AG04450 (cell line): ENCODE measurements at regions not wholly inside any gene's neighbourhood (a gene's known extent, or its start where the extent isn't known, plus 50 kb on each side); places are given as distances from the start of the nearest gene placed in this dataset.
A peak's percentile ranks its signal among the peaks of the same experiment; 100 is the strongest.

ENCODE experiments used
- CTCF ChIA-PET: fragments of 300-600, 350-600 bp; formaldehyde crosslinking; extraction: SDS; loops from one replicate; lab custom pipeline; 2022; ENCODE audit warnings: antibody characterized with exemption, inconsistent platforms; lab: Charles Lee
- POLR2A ChIA-PET: fragments of 350-600 bp; formaldehyde crosslinking; extraction: SDS; loops from one replicate; lab custom pipeline; 2021; ENCODE audit warnings: antibody characterized with exemption, inconsistent platforms; lab: Yijun Ruan, JAX
- DNase-seq: peaks from one replicate; pipeline ENCODE4 v3.0.0-alpha.2; 2011; ENCODE audit warnings: low read depth, low spot score
- H3K27ac ChIP-seq: one replicate; pipeline ENCODE4 v1.5.1; 2012; ENCODE audit warnings: low read depth, low read length, control low read depth
- H3K27me3 ChIP-seq: one replicate; pipeline ENCODE4 v1.6.0; 2012; ENCODE audit warnings: low read length; ENCODE audit not compliant: control insufficient read depth, insufficient read depth
- H3K4me3 ChIP-seq: 2 replicates; pipeline ENCODE4 v1.5.1; 2011; ENCODE audit warnings: mild to moderate bottlenecking, low read depth, low read length, control low read depth
- H3K9me3 ChIP-seq: 2 replicates; pipeline ENCODE4 v1.5.1; 2012; ENCODE audit warnings: low read length; ENCODE audit not compliant: control insufficient read depth, insufficient read depth
- CTCF ChIP-seq: IDR thresholded peaks from 2 replicates; pipeline ENCODE4 v1.5.1; 2011; ENCODE audit warnings: low read depth, low read length, control low read depth, inconsistent platforms

DNA sequence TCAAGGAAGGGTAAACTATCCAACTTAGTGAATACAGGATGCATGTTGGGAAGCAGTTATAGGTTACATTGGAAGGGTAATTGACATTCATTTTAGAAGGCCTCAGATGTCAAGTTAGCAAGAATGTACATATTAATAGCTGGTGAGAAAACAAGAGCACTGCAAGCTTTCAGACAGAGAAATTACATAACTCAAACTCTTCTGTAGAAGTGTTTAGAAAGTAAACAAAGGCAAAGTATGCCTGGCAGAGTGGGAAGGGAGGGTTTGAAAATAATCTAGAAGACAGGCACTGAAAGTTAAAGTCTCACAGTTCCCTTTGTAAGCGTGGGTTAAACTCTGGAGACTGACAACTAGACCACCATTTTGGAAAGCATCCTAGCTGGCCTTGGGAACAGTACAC lies 406.2 kb downstream of the ANKRD50 start:
- ChIA-PET CTCF (interaction anchor here (1.7 kb wide), 1 partner anchor 17 kb away, joined by 4 read pairs; no protein-coding TSS in a partner anchor), POLR2A (no interaction called here)
- no peaks in the 10 kb centered on the region for H3K27me3 ChIP-seq
- no peak overlapping the region for H3K27ac ChIP-seq
- H3K4me3 ChIP-seq = no peak overlapping the region
- no peak for TF ChIP-seq CTCF
- H3K9me3 ChIP-seq = no peaks in the 10 kb centered on the region
- no peak for DNase-seq

DNA sequence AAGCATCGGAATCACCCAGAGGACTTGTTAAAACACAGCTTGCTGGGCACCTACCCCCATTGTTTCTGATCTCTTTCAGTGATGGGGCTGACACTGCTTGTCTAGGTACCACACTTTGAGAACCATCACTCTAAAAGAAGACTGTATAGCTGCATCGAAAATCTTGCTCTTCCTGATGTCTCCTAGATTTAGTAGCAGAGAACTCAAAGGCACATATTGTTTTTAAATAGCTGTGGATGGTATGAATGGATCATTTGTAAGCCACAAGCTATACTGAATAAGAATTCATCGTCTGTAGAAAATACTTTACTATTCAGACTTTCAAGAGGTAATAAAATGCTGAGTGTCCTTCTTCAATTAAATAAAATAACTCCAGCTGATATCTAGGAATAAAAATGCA lies 405.4 kb downstream of the ANKRD50 start:
- CTCF ChIA-PET = interaction anchor here (1.7 kb wide), 1 partner anchor 16 kb away, joined by 4 read pairs; no protein-coding TSS in a partner anchor
- no peak for TF ChIP-seq CTCF
- POLR2A ChIA-PET = no interaction called here
- H3K4me3 ChIP-seq = no peak overlapping the region
- H3K9me3 ChIP-seq = no peaks in the 10 kb centered on the region
- H3K27me3 ChIP-seq = no peaks in the 10 kb centered on the region
- no peak overlapping the region for H3K27ac ChIP-seq
- DNase-seq = no peak

GRCh38 chr4:124318292-124318691 lies 394.2 kb downstream of the ANKRD50 start:
- no peaks in the 10 kb centered on the region for H3K27me3 ChIP-seq
- TF ChIP-seq CTCF = no peak
- POLR2A ChIA-PET = no interaction called here
- H3K4me3 ChIP-seq = no peak overlapping the region
- CTCF ChIA-PET = interaction anchor here (0.7 kb wide), 1 partner anchor 1292 kb away, joined by 3 read pairs; no protein-coding TSS in a partner anchor
- no peaks in the 10 kb centered on the region for H3K9me3 ChIP-seq
- DNase-seq = no peak
- no peak overlapping the region for H3K27ac ChIP-seq

- no peak for TF ChIP-seq CTCF
- Histone ChIP-seq H3K4me3 (no peak overlapping the region), H3K9me3 (no peaks in the 10 kb centered on the region), H3K27me3 (peaks cover 3% of the 10 kb centered on the region), H3K27ac (no peak overlapping the region)
- no peak for DNase-seq
- CTCF ChIA-PET = interaction anchor here (1.0 to 2.2 kb wide), 4 partner anchors 13 to 1220 kb away, joined by 3 to 12 read pairs (median 6); no protein-coding TSS in a partner anchor
- POLR2A ChIA-PET = no interaction called here
Observed at GRCh38 chr4:124321364-124321763, 391.2 kb downstream of the ANKRD50 start.

GRCh38 chr4:124322234-124323065 lies 390.1 kb downstream of the ANKRD50 start:
- H3K4me3 ChIP-seq = no peak overlapping the region
- H3K27me3 ChIP-seq = peaks cover 3% of the 10 kb centered on the region
- DNase-seq = no peak
- ChIA-PET POLR2A (no interaction called here), CTCF (interaction anchor here (0.6 to 2.6 kb wide), 13 partner anchors 9 to 1220 kb away, joined by 3 to 22 read pairs (median 5); no protein-coding TSS in a partner anchor)
- TF ChIP-seq CTCF = peak; percentile 54
- no peak overlapping the region for H3K27ac ChIP-seq
- H3K9me3 ChIP-seq = no peaks in the 10 kb centered on the region
